ENCODE measurements at regions not wholly inside any gene's neighbourhood (a gene's known extent, or its start where the extent isn't known, plus 50 kb on each side); places are given as distances from the start of the nearest gene placed in this dataset.

DNA sequence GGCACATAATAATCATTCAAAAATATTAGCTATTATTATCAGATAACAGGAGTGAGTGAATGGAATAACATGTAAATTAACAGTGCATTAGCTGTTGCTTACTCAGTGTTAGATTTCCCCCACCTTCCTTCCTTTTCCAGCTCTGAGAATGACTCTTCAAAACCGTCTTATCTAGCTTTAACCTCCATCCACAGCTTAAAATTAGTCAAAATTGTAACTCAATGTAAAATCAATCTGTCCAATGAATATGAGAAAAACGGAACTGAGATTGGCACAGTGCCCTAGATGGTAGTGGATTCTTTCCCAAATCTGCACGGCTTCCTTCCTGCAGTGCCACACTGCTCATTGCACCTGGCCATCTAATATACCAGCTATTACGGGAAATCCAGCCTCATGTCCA is 156.8 kb upstream of the BDNF start:
- TF ChIP-seq CHD2 (IDR thresholded peaks at IDR 0.05; ENCODE audit: low read length) (no peak), CTCF (IDR thresholded peaks at IDR 0.05; ENCODE audit: control extremely low read depth in 1 of 3, insufficient read depth in 1 of 3, low read depth in 1 of 3, low read length in 3 of 3) (no peak), POLR2A (IDR thresholded peaks at IDR 0.05; ENCODE audit: control extremely low read depth in 1 of 2, low read depth in 2 of 2, low read length in 2 of 2) (no peak), KDM5A (IDR thresholded peaks at IDR 0.05; ENCODE audit: low read length) (no peak)
- TF ChIP-seq, protein P1, sequence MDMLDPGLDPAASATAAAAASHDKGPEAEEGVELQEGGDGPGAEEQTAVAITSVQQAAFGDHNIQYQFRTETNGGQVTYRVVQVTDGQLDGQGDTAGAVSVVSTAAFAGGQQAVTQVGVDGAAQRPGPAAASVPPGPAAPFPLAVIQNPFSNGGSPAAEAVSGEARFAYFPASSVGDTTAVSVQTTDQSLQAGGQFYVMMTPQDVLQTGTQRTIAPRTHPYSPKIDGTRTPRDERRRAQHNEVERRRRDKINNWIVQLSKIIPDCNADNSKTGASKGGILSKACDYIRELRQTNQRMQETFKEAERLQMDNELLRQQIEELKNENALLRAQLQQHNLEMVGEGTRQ (IDR thresholded peaks at IDR 0.05; ENCODE audit: low read length) = no peak
